Spleen (tissue), 7 donors: ENCODE measurements at regions not wholly inside any gene's neighbourhood (a gene's known extent, or its start where the extent isn't known, plus 50 kb on each side); places are given as distances from the start of the nearest gene placed in this dataset.

Experiments
- CTCF ChIP-seq, 11 experiments: fragments of 200-600 bp in 7 of 11; fragments of 450-650 bp in 4 of 11; sonication (generic) in 4 of 11; IDR thresholded peaks in 8 of 11; conservative IDR thresholded peaks in 3 of 11; 1 replicate in 7 of 11; 2 replicates in 4 of 11; pipeline versions ENCODE4 v1.4.0 to v1.8.0; 2016 to 2021; ENCODE audit warnings: antibody characterized with exemption in 11 of 11, inconsistent platforms in 4 of 11, mild to moderate bottlenecking in 1 of 11
- POLR2AphosphoS5 ChIP-seq, 3 donors: sonication (generic); formaldehyde crosslinking; IDR thresholded peaks; one replicate each; pipeline ENCODE4 v1.5.1; 2017; ENCODE audit warnings: antibody characterized with exemption in 3 of 3
- donor health status: DM: no; HTN: no; CAD: no; lungs with moderate emphysema.
- donor health status: DM: no; HTN: no; CAD: no.
- donor health status: DM: no; HTN: no; CAD: no.

DNA sequence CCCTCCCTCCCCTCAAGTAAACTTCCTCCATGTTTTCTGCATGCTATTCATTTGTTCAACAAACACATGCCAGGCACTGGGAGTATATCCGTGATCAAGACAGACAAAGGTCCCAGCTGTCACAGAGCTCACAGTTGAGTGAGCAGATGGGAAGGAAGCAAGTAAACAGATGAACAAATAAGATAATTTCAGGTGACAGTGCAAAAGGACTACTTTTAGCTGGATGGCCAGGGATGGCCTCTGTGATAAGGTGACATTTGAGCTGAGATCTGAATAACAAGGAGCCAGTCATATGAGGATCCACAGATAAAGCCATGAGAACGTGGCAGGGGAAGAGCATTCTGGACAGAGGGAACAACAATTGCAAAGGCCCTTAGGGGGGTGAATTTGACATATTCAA, 121.7 kb upstream of the RAD23B start:
- TF ChIP-seq CTCF (IDR thresholded peaks at IDR 0.05 in 8 of 11, conservative IDR thresholded peaks at IDR 0.05 in 3 of 11): no peak
- no peak for TF ChIP-seq POLR2AphosphoS5 (IDR thresholded peaks at IDR 0.05)
